HepG2 (cell line): ENCODE measurements at regions not wholly inside any gene's neighbourhood (a gene's known extent, or its start where the extent isn't known, plus 50 kb on each side); places are given as distances from the start of the nearest gene placed in this dataset.

ENCODE experiments used
- ATAD3A ChIP-seq: sonication (generic); formaldehyde crosslinking; IDR thresholded peaks from 2 replicates; pipeline ENCODE4 v1.4.0; 2020; ENCODE audit warnings: missing genetic modification reagents
- CTCF ChIP-seq: sonication (generic); formaldehyde crosslinking; IDR thresholded peaks from 2 replicates; pipeline ENCODE4 v1.5.0; 2020; ENCODE audit warnings: mild to moderate bottlenecking, missing genetic modification reagents, moderate library complexity
- MXI1 ChIP-seq: IDR thresholded peaks from 3 replicates; pipeline ENCODE4 v1.6.1; 2012; ENCODE audit warnings: low read depth, low read length, inconsistent platforms, borderline replicate concordance
- POLR2A ChIP-seq, 2 experiments: IDR thresholded peaks; 2 replicates each; pipeline ENCODE4 v1.6.1; 2011; ENCODE audit warnings: low read depth in 2 of 2, low read length in 2 of 2, mild to moderate bottlenecking in 1 of 2, moderate library complexity in 1 of 2; ENCODE audit not compliant: insufficient read depth in 1 of 2
- ZBTB40 ChIP-seq, 2 experiments: fragments of 450-650 bp in 1 of 2; sonication (generic) in 1 of 2; formaldehyde crosslinking in 1 of 2; IDR thresholded peaks; 2 replicates each; pipeline versions ENCODE4 v1.6.1 to v1.8.0; 2016 to 2022; ENCODE audit warnings: antibody characterized with exemption in 1 of 2, mild to moderate bottlenecking in 1 of 2, missing genetic modification reagents in 1 of 2
- ZNF431 ChIP-seq: sonication (generic); formaldehyde crosslinking; IDR thresholded peaks from 2 replicates; pipeline ENCODE4 v1.9.0; 2022; ENCODE audit warnings: missing genetic modification reagents, low read depth, mild to moderate bottlenecking, borderline replicate concordance
- TF ChIP-seq, protein P1 (sequence below): sonication (generic); formaldehyde crosslinking; IDR thresholded peaks from 2 replicates; pipeline ENCODE4 v1.4.0; 2020; ENCODE audit warnings: missing genetic modification reagents
- TF ChIP-seq, protein P2 (sequence below): sonication (generic); formaldehyde crosslinking; IDR thresholded peaks from 2 replicates; pipeline ENCODE4 v1.4.0; 2020; ENCODE audit warnings: low read depth, missing genetic modification reagents

DNA sequence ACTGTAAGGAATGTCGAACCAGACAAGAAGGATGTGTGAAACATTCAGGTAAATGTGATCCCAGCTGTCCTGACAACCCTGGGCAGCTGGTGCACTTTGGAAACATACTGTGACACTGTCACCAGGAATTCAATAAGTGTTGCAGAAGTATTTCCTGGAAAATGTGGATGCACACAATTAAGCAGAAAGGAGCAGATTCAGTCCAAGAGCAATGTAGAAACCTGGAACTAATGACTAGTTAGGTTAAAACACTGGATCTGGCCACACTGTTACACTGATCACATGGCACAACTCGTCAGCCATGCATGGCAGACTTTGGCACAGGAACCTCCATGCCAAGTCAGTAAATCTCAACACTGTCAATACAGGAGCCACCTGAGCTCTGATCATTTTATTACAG is 109.0 kb downstream of the FAM174A start:
- TF ChIP-seq ZBTB40 (IDR thresholded peaks at IDR 0.05) (no peak), ZBTB40 (CRISPR knock-in tag; IDR thresholded peaks at IDR 0.05) (no peak), ZNF431 (CRISPR knock-in tag) (no peak), CTCF (no peak), MXI1 (no peak), ATAD3A (CRISPR knock-in tag) (no peak), POLR2A (IDR thresholded peaks at IDR 0.05; ENCODE audit: insufficient read depth in 1 of 2, low read depth in 2 of 2, low read length in 2 of 2) (no peak)
- TF ChIP-seq, protein P1, sequence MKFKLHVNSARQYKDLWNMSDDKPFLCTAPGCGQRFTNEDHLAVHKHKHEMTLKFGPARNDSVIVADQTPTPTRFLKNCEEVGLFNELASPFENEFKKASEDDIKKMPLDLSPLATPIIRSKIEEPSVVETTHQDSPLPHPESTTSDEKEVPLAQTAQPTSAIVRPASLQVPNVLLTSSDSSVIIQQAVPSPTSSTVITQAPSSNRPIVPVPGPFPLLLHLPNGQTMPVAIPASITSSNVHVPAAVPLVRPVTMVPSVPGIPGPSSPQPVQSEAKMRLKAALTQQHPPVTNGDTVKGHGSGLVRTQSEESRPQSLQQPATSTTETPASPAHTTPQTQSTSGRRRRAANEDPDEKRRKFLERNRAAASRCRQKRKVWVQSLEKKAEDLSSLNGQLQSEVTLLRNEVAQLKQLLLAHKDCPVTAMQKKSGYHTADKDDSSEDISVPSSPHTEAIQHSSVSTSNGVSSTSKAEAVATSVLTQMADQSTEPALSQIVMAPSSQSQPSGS (CRISPR knock-in tag), result no peak
- TF ChIP-seq, protein P2, sequence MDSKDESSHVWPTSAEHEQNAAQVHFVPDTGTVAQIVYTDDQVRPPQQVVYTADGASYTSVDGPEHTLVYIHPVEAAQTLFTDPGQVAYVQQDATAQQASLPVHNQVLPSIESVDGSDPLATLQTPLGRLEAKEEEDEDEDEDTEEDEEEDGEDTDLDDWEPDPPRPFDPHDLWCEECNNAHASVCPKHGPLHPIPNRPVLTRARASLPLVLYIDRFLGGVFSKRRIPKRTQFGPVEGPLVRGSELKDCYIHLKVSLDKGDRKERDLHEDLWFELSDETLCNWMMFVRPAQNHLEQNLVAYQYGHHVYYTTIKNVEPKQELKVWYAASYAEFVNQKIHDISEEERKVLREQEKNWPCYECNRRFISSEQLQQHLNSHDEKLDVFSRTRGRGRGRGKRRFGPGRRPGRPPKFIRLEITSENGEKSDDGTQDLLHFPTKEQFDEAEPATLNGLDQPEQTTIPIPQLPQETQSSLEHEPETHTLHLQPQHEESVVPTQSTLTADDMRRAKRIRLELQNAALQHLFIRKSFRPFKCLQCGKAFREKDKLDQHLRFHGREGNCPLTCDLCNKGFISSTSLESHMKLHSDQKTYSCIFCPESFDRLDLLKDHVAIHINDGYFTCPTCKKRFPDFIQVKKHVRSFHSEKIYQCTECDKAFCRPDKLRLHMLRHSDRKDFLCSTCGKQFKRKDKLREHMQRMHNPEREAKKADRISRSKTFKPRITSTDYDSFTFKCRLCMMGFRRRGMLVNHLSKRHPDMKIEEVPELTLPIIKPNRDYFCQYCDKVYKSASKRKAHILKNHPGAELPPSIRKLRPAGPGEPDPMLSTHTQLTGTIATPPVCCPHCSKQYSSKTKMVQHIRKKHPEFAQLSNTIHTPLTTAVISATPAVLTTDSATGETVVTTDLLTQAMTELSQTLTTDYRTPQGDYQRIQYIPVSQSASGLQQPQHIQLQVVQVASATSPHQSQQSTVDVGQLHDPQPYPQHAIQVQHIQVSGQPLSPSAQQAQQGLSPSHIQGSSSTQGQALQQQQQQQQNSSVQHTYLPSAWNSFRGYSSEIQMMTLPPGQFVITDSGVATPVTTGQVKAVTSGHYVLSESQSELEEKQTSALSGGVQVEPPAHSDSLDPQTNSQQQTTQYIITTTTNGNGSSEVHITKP (CRISPR knock-in tag), result no peak
